GM12892 (cell line): ENCODE measurements at regions not wholly inside any gene's neighbourhood (a gene's known extent, or its start where the extent isn't known, plus 50 kb on each side); places are given as distances from the start of the nearest gene placed in this dataset.

ENCODE experiments used
- POLR2A ChIP-seq: IDR thresholded peaks from 2 replicates; pipeline ENCODE4 v1.6.1; 2011; ENCODE audit warnings: low read depth, low read length, control low read depth
- POLR2AphosphoS5 ChIP-seq: IDR thresholded peaks from 2 replicates; pipeline ENCODE4 v1.6.1; 2011; ENCODE audit warnings: low read depth, low read length, control low read depth
- TAF1 ChIP-seq: IDR thresholded peaks from 2 replicates; pipeline ENCODE4 v1.6.1; 2011; ENCODE audit warnings: low read depth, mild to moderate bottlenecking, control low read depth, low read length, borderline replicate concordance

DNA sequence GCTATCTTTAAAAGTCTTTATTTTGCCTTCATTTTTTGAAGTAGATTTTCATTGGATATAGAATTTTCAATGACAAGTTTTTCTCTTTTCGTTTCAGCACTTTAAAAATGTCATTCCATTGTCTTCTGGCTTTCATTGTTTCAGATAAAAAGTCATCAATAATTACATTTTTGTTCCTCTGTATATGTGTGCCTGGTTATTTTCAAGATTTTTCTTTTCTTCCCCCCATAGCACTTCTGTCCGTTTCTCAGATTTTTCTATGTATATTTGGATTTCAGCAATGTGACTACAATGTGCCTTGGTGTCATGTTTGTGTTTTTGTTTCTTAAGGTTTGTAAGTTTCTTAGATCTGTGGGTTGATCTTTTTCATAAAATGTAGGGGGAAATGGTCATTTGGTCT is 66.3 kb upstream of the HSD17B12 start:
- TF ChIP-seq POLR2AphosphoS5 (no peak), POLR2A (no peak), TAF1 (no peak)
